HEK293T (cell line): ENCODE measurements at regions not wholly inside any gene's neighbourhood (a gene's known extent, or its start where the extent isn't known, plus 50 kb on each side); places are given as distances from the start of the nearest gene placed in this dataset.

ENCODE experiments used
- CTCF ChIA-PET: fragments of 350-600 bp; formaldehyde crosslinking; extraction: SDS; loops from one replicate; lab custom pipeline; 2021; ENCODE audit warnings: antibody characterized with exemption, inconsistent platforms; lab: Yijun Ruan, JAX
- POLR2A ChIA-PET: fragments of 350-600 bp; formaldehyde crosslinking; extraction: SDS; loops from one replicate; lab custom pipeline; 2020; ENCODE audit warnings: antibody characterized with exemption, inconsistent platforms; lab: Yijun Ruan, JAX
- DNase-seq: peaks from one replicate; pipeline ENCODE4 v3.0.0; 2012; ENCODE audit warnings: mixed read lengths; ENCODE audit errors: extremely low spot score
- ARNT ChIP-seq: fragments of 450-650 bp; IDR thresholded peaks from 2 replicates; pipeline ENCODE4 v1.6.1; 2017; ENCODE audit warnings: mild to moderate bottlenecking
- BHLHE40 ChIP-seq: fragments of 450-650 bp; IDR thresholded peaks from 2 replicates; pipeline ENCODE4 v1.6.1; 2016; ENCODE audit warnings: mild to moderate bottlenecking, moderate library complexity, borderline replicate concordance
- CTBP1 ChIP-seq: fragments of 450-650 bp; IDR thresholded peaks from 2 replicates; pipeline ENCODE4 v1.6.1; 2016; ENCODE audit warnings: borderline replicate concordance
- ELF4 ChIP-seq: fragments of 450-650 bp; IDR thresholded peaks from 2 replicates; pipeline ENCODE4 v1.6.1; 2017; ENCODE audit warnings: antibody characterized with exemption
- FOXA1 ChIP-seq: fragments of 450-650 bp; IDR thresholded peaks from 2 replicates; pipeline ENCODE4 v1.6.1; 2016; ENCODE audit warnings: mild to moderate bottlenecking
- FOXK2 ChIP-seq: fragments of 450-650 bp; IDR thresholded peaks from 2 replicates; pipeline ENCODE4 v1.6.1; 2016; ENCODE audit warnings: mild to moderate bottlenecking
- FOXM1 ChIP-seq: fragments of 450-650 bp; IDR thresholded peaks from 2 replicates; pipeline ENCODE4 v1.6.1; 2017; ENCODE audit warnings: mild to moderate bottlenecking, borderline replicate concordance
- HDGF ChIP-seq: fragments of 450-650 bp; IDR thresholded peaks from 2 replicates; pipeline ENCODE4 v1.6.1; 2017; ENCODE audit warnings: antibody characterized with exemption, borderline replicate concordance
- L3MBTL2 ChIP-seq: fragments of 450-650 bp; conservative IDR thresholded peaks from 2 replicates; pipeline ENCODE4 v1.6.1; 2016; ENCODE audit warnings: mild to moderate bottlenecking
- LEF1 ChIP-seq: fragments of 450-650 bp; IDR thresholded peaks from 2 replicates; pipeline ENCODE4 v1.6.1; 2017; ENCODE audit warnings: mild to moderate bottlenecking, borderline replicate concordance
- NFRKB ChIP-seq: fragments of 450-650 bp; IDR thresholded peaks from 2 replicates; pipeline ENCODE4 v1.6.1; 2016; ENCODE audit warnings: mild to moderate bottlenecking, moderate library complexity
- SP1 ChIP-seq: fragments of 450-650 bp; IDR thresholded peaks from 2 replicates; pipeline ENCODE4 v1.6.1; 2017
- SUZ12 ChIP-seq: fragments of 450-650 bp; IDR thresholded peaks from 2 replicates; pipeline ENCODE4 v1.6.1; 2016; ENCODE audit warnings: mild to moderate bottlenecking
- TARDBP ChIP-seq: fragments of 450-650 bp; IDR thresholded peaks from 2 replicates; pipeline ENCODE4 v1.6.1; 2016
- ZNF384 ChIP-seq: fragments of 450-650 bp; IDR thresholded peaks from 2 replicates; pipeline ENCODE4 v1.6.1; 2016
- TF ChIP-seq, protein P1 (sequence below): fragments of 450-650 bp; IDR thresholded peaks from 2 replicates; pipeline ENCODE4 v1.6.1; 2016

DNA sequence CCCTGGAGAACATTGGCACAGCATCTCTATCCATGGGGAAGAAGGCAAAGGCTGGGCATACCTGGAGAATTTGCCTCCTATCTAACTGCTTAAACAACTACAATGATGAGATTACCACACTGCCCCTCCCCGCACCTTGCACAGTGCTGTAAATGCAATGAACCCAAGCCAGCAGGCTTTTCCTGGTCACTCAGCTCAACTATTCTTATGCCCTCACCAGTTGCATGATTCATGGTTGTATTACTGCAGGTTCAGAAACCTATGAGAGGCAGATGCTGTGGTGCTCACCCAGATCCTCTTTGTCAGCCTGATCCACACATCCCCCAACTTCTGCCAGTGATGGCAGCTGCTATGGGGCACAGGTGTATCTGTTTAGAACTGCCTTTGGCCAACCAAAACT, 77.7 kb upstream of the STAC start:
- TF ChIP-seq TARDBP: no peak
- no peak for TF ChIP-seq LEF1
- no peak for TF ChIP-seq ZNF384
- no peak for TF ChIP-seq FOXA1
- no peak for TF ChIP-seq SP1
- DNase-seq: no peak
- CTCF ChIA-PET: no interaction called here
- POLR2A ChIA-PET: no interaction called here

DNA sequence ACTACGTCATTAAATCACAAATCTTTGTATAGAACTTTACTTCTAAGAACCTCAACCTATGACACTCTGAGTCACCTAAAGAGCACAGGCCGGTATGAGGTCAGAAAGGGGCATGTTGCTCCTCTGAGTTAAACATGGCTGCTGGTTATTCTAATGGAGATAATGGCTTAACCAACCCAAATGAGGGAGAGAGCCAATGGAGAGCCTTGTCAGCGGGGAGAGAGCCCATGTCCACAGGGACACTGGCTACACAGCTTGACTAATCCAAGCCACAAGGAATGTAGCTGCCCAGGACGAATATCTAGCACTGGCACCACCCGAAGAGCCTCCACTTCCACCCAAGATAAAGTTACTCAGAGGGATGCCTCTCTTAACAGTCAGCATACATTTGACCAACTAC, 77.0 kb upstream of the STAC start:
- DNase-seq: no peak
- ChIA-PET POLR2A (no interaction called here), CTCF (interaction anchor here (0.6 kb wide), 1 partner anchor 188 kb away, joined by 7 read pairs; no protein-coding TSS in a partner anchor)
- no peak for TF ChIP-seq L3MBTL2
- TF ChIP-seq FOXM1: no peak
- no peak for TF ChIP-seq HDGF
- TF ChIP-seq LEF1: no peak
- no peak for TF ChIP-seq ELF4
- TF ChIP-seq CTBP1: no peak
- no peak for TF ChIP-seq BHLHE40
- TF ChIP-seq ZNF384: no peak

DNA sequence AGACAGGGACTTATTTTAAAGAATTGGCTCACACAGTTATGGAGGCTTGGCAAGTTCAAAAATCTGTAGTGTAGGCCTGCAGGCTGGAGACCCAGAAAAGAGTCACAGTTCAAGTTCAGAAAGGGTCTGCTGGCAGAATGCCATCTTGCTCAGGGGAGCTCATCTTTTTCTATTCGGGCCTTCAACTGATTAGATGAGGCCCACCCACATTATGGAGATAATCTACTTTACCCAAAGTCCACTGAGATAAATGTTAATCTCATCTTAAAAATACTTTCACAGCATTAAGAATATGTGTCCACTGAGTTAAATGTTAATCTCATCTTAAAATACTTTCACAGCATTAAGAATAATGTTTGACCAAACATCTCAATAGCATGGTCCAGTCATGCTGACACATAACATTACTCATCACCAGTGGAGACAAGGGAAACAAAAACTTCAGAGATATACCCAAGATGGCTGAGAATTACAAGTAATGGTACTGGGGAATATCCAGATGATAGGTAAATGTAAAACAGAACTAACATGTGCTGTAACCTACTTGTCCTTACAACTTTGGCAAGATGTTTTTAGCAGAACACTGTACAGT, 74.3 kb upstream of the STAC start:
- TF ChIP-seq SP1 (no peak), CTBP1 (no peak), HDGF (no peak), SUZ12 (no peak), FOXK2 (no peak), ZNF384 (no peak), TARDBP (no peak), L3MBTL2 (no peak), ELF4 (no peak), LEF1 (no peak), NFRKB (no peak), BHLHE40 (no peak), ARNT (no peak), FOXA1 (no peak), FOXM1 (no peak)
- TF ChIP-seq, protein P1, sequence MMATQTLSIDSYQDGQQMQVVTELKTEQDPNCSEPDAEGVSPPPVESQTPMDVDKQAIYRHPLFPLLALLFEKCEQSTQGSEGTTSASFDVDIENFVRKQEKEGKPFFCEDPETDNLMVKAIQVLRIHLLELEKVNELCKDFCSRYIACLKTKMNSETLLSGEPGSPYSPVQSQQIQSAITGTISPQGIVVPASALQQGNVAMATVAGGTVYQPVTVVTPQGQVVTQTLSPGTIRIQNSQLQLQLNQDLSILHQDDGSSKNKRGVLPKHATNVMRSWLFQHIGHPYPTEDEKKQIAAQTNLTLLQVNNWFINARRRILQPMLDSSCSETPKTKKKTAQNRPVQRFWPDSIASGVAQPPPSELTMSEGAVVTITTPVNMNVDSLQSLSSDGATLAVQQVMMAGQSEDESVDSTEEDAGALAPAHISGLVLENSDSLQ: no peak
- DNase-seq: no peak
- POLR2A ChIA-PET: no interaction called here
- CTCF ChIA-PET: no interaction called here

GRCh38 chr3:36309092-36309491, 71.2 kb upstream of the STAC start:
- ChIA-PET CTCF (no interaction called here), POLR2A (no interaction called here)
- TF ChIP-seq, protein P1: no peak
- no peak for TF ChIP-seq ZNF384
- no peak for TF ChIP-seq CTBP1
- no peak for TF ChIP-seq ELF4
- TF ChIP-seq NFRKB: no peak
- no peak for TF ChIP-seq TARDBP
- no peak for TF ChIP-seq LEF1
- no peak for TF ChIP-seq FOXK2
- no peak for TF ChIP-seq BHLHE40
- no peak for TF ChIP-seq SP1
- TF ChIP-seq SUZ12: no peak
- TF ChIP-seq ARNT: no peak
- TF ChIP-seq L3MBTL2: no peak
- no peak for TF ChIP-seq FOXM1
- TF ChIP-seq HDGF: no peak
- no peak for TF ChIP-seq FOXA1
- no peak for DNase-seq

- no peak for TF ChIP-seq FOXK2
- TF ChIP-seq SP1: no peak
- no peak for TF ChIP-seq ARNT
- no peak for TF ChIP-seq NFRKB
- TF ChIP-seq ELF4: no peak
- TF ChIP-seq TARDBP: no peak
- TF ChIP-seq, protein P1: no peak
- TF ChIP-seq L3MBTL2: no peak
- no peak for TF ChIP-seq FOXM1
- TF ChIP-seq BHLHE40: no peak
- no peak for TF ChIP-seq SUZ12
- TF ChIP-seq FOXA1: no peak
- TF ChIP-seq ZNF384: no peak
- TF ChIP-seq CTBP1: no peak
- no peak for DNase-seq
- POLR2A ChIA-PET: no interaction called here
- CTCF ChIA-PET: no interaction called here
Observed at GRCh38 chr3:36312351-36312750, 68.0 kb upstream of the STAC start.

DNA sequence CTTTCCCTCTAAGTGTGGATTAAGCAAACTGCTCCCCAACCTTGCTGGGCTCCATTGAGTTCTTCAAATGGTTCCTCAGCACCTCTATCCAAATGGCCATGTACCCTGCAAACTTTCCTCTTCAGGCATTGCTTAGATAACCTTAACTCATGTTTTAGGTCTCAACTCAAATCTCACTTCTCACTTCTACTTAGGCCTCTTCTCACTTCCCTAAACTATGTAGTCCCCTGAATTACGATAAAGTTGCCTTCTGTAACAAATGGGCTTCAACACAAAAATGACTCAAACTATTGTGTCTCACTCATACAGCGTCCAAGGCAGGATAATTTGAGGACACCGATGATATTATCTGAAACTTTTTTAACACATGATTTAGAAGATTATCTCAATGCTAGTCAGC, 62.4 kb upstream of the STAC start:
- TF ChIP-seq L3MBTL2 (no peak), BHLHE40 (no peak), NFRKB (no peak), TARDBP (no peak), ZNF384 (no peak), FOXK2 (no peak), FOXA1 (no peak), ELF4 (no peak)
- TF ChIP-seq, protein P1: no peak
- POLR2A ChIA-PET: no interaction called here
- DNase-seq: no peak
- CTCF ChIA-PET: no interaction called here
